ENCODE measurements at regions not wholly inside any gene's neighbourhood (a gene's known extent, or its start where the extent isn't known, plus 50 kb on each side); places are given as distances from the start of the nearest gene placed in this dataset.

- TF ChIP-seq CTCF (IDR thresholded peaks at IDR 0.05; ENCODE audit: low read length) (no peak), EZH2 (optimal IDR thresholded peaks at IDR 0.05; ENCODE audit: low read depth, low read length) (no peak), EZH2phosphoT487 (IDR thresholded peaks at IDR 0.05; ENCODE audit: low read length) (no peak)
These were observed 248.1 kb upstream of the NREP start for GRCh38 chr5:112004867-112005622.

Measured in MM.1S (cell line).